ENCODE measurements at regions not wholly inside any gene's neighbourhood (a gene's known extent, or its start where the extent isn't known, plus 50 kb on each side); places are given as distances from the start of the nearest gene placed in this dataset.

DNA sequence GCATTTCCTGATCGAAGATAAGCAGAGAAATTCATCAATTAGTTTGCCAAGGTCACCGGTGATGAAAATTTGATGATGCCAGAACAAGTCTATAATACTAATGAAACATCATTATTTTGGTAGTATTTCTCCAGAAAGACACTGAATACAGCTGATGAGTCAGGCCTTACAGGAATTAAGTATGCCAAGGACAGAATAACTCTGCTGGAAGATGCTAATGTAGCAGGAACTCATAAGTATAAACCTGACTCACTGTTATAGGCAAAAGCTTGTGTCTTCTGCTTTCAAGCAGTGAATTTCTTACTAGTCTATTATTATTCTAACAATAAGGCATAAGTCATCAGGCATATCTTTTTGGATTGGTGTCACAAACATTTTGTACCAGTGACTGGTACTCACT, 1825.1 kb upstream of the IGFBP7 start:
- DNase-seq (ENCODE audit: low spot score), result no peak
- TF ChIP-seq, protein P1, sequence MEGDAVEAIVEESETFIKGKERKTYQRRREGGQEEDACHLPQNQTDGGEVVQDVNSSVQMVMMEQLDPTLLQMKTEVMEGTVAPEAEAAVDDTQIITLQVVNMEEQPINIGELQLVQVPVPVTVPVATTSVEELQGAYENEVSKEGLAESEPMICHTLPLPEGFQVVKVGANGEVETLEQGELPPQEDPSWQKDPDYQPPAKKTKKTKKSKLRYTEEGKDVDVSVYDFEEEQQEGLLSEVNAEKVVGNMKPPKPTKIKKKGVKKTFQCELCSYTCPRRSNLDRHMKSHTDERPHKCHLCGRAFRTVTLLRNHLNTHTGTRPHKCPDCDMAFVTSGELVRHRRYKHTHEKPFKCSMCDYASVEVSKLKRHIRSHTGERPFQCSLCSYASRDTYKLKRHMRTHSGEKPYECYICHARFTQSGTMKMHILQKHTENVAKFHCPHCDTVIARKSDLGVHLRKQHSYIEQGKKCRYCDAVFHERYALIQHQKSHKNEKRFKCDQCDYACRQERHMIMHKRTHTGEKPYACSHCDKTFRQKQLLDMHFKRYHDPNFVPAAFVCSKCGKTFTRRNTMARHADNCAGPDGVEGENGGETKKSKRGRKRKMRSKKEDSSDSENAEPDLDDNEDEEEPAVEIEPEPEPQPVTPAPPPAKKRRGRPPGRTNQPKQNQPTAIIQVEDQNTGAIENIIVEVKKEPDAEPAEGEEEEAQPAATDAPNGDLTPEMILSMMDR (IDR thresholded peaks at IDR 0.05), result no peak
- Histone ChIP-seq H3K9me3 (peaks cover 0 to 4% of the 10 kb centered on the region in 2 donors), H3K4me3 (no peak overlapping the region), H3K36me3 (no peaks in the 10 kb centered on the region), H3K27ac (no peak overlapping the region), H3K4me1 (no peaks in the 10 kb centered on the region), H3K27me3 (no peaks in the 10 kb centered on the region)

- no peak for DNase-seq (ENCODE audit: low spot score)
- no peak overlapping the region for H3K27ac ChIP-seq
- no peak overlapping the region for H3K4me3 ChIP-seq
- H3K4me1 ChIP-seq, result no peaks in the 10 kb centered on the region
- TF ChIP-seq, protein P1 (IDR thresholded peaks at IDR 0.05), result no peak
- no peaks in the 10 kb centered on the region for H3K36me3 ChIP-seq
- no peaks in the 10 kb centered on the region for H3K9me3 ChIP-seq
- H3K27me3 ChIP-seq, result no peaks in the 10 kb centered on the region
These were observed 1826.3 kb upstream of the IGFBP7 start for GRCh38 chr4:58936436-58936835.

DNA sequence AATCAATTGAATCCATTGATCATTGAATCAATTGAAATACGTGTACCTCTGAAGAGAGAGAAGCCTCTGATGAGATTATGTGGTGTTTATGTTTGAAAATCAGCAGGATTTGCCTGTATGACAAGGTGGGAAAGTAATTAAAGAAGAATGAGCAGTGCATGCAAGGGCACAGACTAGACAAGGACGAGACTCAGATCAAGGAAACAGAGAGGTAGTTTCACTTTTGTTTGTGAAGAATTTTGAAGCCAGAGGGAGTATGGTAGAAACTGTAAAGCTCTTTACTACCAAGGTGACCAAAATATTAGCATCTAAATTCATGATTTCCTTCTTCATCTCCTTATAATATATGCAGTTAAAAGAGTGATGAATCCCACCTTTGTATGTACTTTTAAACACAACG, 1830.0 kb upstream of the IGFBP7 start:
- no peak for DNase-seq (ENCODE audit: low spot score)
- no peak overlapping the region for H3K27ac ChIP-seq
- TF ChIP-seq, protein P1 (IDR thresholded peaks at IDR 0.05), result no peak
- no peak overlapping the region for H3K4me3 ChIP-seq
- H3K27me3 ChIP-seq, result no peaks in the 10 kb centered on the region
- no peaks in the 10 kb centered on the region for H3K4me1 ChIP-seq
- H3K36me3 ChIP-seq, result no peaks in the 10 kb centered on the region
- H3K9me3 ChIP-seq, result no peaks in the 10 kb centered on the region

DNA sequence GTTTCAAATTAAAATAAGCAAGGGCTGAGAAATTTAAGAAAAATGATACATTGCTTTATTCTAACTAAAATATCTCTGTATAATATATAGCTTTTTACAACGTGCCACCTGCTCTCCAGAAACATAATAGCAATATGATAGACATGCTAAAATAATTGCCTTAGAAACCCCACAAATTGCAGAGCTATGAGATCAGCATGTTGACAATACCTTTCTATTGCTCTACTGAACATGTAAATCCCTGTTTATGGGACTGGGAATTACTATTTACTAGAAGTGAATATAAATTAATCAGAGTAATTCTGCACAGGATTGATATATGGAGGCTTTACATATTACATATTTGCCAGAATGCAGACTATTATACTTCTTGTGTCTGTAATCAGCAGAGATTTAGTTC, 1831.1 kb upstream of the IGFBP7 start:
- Histone ChIP-seq H3K4me1 (no peaks in the 10 kb centered on the region), H3K36me3 (no peaks in the 10 kb centered on the region), H3K27me3 (no peaks in the 10 kb centered on the region), H3K4me3 (no peak overlapping the region), H3K27ac (no peak overlapping the region), H3K9me3 (no peaks in the 10 kb centered on the region)
- no peak for DNase-seq (ENCODE audit: low spot score)
- TF ChIP-seq, protein P1 (IDR thresholded peaks at IDR 0.05), result no peak

DNA sequence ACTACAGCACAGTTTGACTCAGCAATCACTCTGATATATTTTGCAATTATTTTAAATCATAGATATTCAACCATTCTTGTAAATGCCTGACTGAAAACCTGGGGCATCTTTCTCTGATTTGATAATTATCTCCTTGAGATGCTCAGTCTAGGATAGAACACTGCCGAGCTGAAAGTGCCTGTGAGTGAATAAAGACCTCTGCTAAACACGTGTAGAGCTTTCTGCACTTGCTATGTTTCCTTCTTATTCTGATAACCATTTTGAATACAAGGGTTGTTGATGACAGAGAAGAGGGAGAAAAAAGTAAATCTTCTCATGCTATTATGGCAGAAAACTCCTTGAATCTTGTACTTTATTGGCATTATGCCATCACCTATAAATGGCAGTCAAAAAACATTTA, 1843.4 kb upstream of the IGFBP7 start:
- Histone ChIP-seq H3K4me3 (no peak overlapping the region), H3K27me3 (no peaks in the 10 kb centered on the region), H3K36me3 (no peaks in the 10 kb centered on the region), H3K27ac (no peak overlapping the region), H3K4me1 (no peaks in the 10 kb centered on the region), H3K9me3 (no peaks in the 10 kb centered on the region)
- TF ChIP-seq, protein P1 (IDR thresholded peaks at IDR 0.05), result no peak
- no peak for DNase-seq (ENCODE audit: low spot score)

- DNase-seq (ENCODE audit: low spot score), result no peak
- TF ChIP-seq, protein P1 (IDR thresholded peaks at IDR 0.05), result no peak
- H3K4me3 ChIP-seq, result no peak overlapping the region
- no peaks in the 10 kb centered on the region for H3K36me3 ChIP-seq
- H3K4me1 ChIP-seq, result no peaks in the 10 kb centered on the region
- H3K9me3 ChIP-seq, result no peaks in the 10 kb centered on the region
- H3K27ac ChIP-seq, result no peak overlapping the region
- H3K27me3 ChIP-seq, result no peaks in the 10 kb centered on the region
These were observed 1847.5 kb upstream of the IGFBP7 start for GRCh38 chr4:58957711-58958110.

Data from right atrium auricular region (tissue), 2 donors.